ENCODE measurements at regions not wholly inside any gene's neighbourhood (a gene's known extent, or its start where the extent isn't known, plus 50 kb on each side); places are given as distances from the start of the nearest gene placed in this dataset.

- Histone ChIP-seq H3K27ac (ENCODE audit: low read depth) (no peak overlapping the region), H3K36me3 (ENCODE audit: insufficient read depth) (no peaks in the 10 kb centered on the region), H3K4me3 (ENCODE audit: low read depth, low read length) (no peak overlapping the region), H3K4me1 (ENCODE audit: insufficient read depth) (no peaks in the 10 kb centered on the region)
- WGBS: 88% methylated on average over 3 of the region's 3 CpGs
- no peak for DNase-seq (ENCODE audit: extremely low spot score)
Measured at GRCh38 chr9:126229501-126229900, 97.1 kb upstream of the MVB12B start.

GRCh38 chr9:126230692-126231091 is 95.9 kb upstream of the MVB12B start:
- WGBS: 89% methylated on average over 11 of the region's 11 CpGs
- DNase-seq (ENCODE audit: extremely low spot score): no peak
- Histone ChIP-seq H3K4me1 (ENCODE audit: insufficient read depth) (no peaks in the 10 kb centered on the region), H3K4me3 (ENCODE audit: low read depth, low read length) (no peak overlapping the region), H3K27ac (ENCODE audit: low read depth) (no peak overlapping the region), H3K36me3 (ENCODE audit: insufficient read depth) (no peaks in the 10 kb centered on the region)

GRCh38 chr9:126232461-126232860 is 94.2 kb upstream of the MVB12B start:
- DNase-seq (ENCODE audit: extremely low spot score): no peak
- H3K27ac ChIP-seq (ENCODE audit: low read depth): no peak overlapping the region
- H3K4me1 ChIP-seq (ENCODE audit: insufficient read depth): no peaks in the 10 kb centered on the region
- no peaks in the 10 kb centered on the region for H3K36me3 ChIP-seq (ENCODE audit: insufficient read depth)
- H3K4me3 ChIP-seq (ENCODE audit: low read depth, low read length): no peak overlapping the region
- 92% methylated on average over 6 of the region's 6 CpGs for WGBS

GRCh38 chr9:126233175-126233574 is 93.5 kb upstream of the MVB12B start:
- H3K4me1 ChIP-seq (ENCODE audit: insufficient read depth): no peaks in the 10 kb centered on the region
- WGBS: 89% methylated on average over 9 of the region's 9 CpGs
- no peaks in the 10 kb centered on the region for H3K36me3 ChIP-seq (ENCODE audit: insufficient read depth)
- H3K27ac ChIP-seq (ENCODE audit: low read depth): no peak overlapping the region
- H3K4me3 ChIP-seq (ENCODE audit: low read depth, low read length): no peak overlapping the region
- no peak for DNase-seq (ENCODE audit: extremely low spot score)

- no peaks in the 10 kb centered on the region for H3K4me1 ChIP-seq (ENCODE audit: insufficient read depth)
- no peak for DNase-seq (ENCODE audit: extremely low spot score)
- H3K4me3 ChIP-seq (ENCODE audit: low read depth, low read length): no peak overlapping the region
- H3K36me3 ChIP-seq (ENCODE audit: insufficient read depth): no peaks in the 10 kb centered on the region
- no peak overlapping the region for H3K27ac ChIP-seq (ENCODE audit: low read depth)
- WGBS: 93% methylated on average over 21 of the region's 21 CpGs
Measured at GRCh38 chr9:126233913-126234525, 92.6 kb upstream of the MVB12B start.

- Histone ChIP-seq H3K36me3 (ENCODE audit: insufficient read depth) (no peaks in the 10 kb centered on the region), H3K4me1 (ENCODE audit: insufficient read depth) (no peaks in the 10 kb centered on the region), H3K4me3 (ENCODE audit: low read depth, low read length) (no peak overlapping the region), H3K27ac (ENCODE audit: low read depth) (no peak overlapping the region)
- DNase-seq (ENCODE audit: extremely low spot score): no peak
- WGBS: 81% methylated on average over 8 of the region's 8 CpGs
Measured at GRCh38 chr9:126234681-126235335, 91.8 kb upstream of the MVB12B start.

GRCh38 chr9:126235336-126236243 is 91.0 kb upstream of the MVB12B start:
- no peak overlapping the region for H3K4me3 ChIP-seq (ENCODE audit: low read depth, low read length)
- DNase-seq (ENCODE audit: extremely low spot score): no peak
- WGBS: 87% methylated on average over 49 of the region's 49 CpGs
- no peak overlapping the region for H3K27ac ChIP-seq (ENCODE audit: low read depth)
- no peaks in the 10 kb centered on the region for H3K36me3 ChIP-seq (ENCODE audit: insufficient read depth)
- H3K4me1 ChIP-seq (ENCODE audit: insufficient read depth): no peaks in the 10 kb centered on the region

- WGBS: 91% methylated on average over 7 of the region's 7 CpGs
- no peak for DNase-seq (ENCODE audit: extremely low spot score)
- Histone ChIP-seq H3K4me3 (ENCODE audit: low read depth, low read length) (no peak overlapping the region), H3K36me3 (ENCODE audit: insufficient read depth) (no peaks in the 10 kb centered on the region), H3K4me1 (ENCODE audit: insufficient read depth) (no peaks in the 10 kb centered on the region), H3K27ac (ENCODE audit: low read depth) (no peak overlapping the region)
Measured at GRCh38 chr9:126236273-126236672, 90.4 kb upstream of the MVB12B start.

- no peak overlapping the region for H3K27ac ChIP-seq (ENCODE audit: low read depth)
- no peak overlapping the region for H3K4me3 ChIP-seq (ENCODE audit: low read depth, low read length)
- no peaks in the 10 kb centered on the region for H3K36me3 ChIP-seq (ENCODE audit: insufficient read depth)
- DNase-seq (ENCODE audit: extremely low spot score): no peak
- 90% methylated on average over 2 of the region's 2 CpGs for WGBS
- H3K4me1 ChIP-seq (ENCODE audit: insufficient read depth): no peaks in the 10 kb centered on the region
Measured at GRCh38 chr9:126238415-126238814, 88.2 kb upstream of the MVB12B start.

GRCh38 chr9:126239515-126239914 is 87.1 kb upstream of the MVB12B start:
- H3K4me3 ChIP-seq (ENCODE audit: low read depth, low read length): no peak overlapping the region
- H3K27ac ChIP-seq (ENCODE audit: low read depth): no peak overlapping the region
- no peaks in the 10 kb centered on the region for H3K4me1 ChIP-seq (ENCODE audit: insufficient read depth)
- WGBS: 95% methylated on average over 4 of the region's 4 CpGs
- no peaks in the 10 kb centered on the region for H3K36me3 ChIP-seq (ENCODE audit: insufficient read depth)
- DNase-seq (ENCODE audit: extremely low spot score): no peak

GRCh38 chr9:126240835-126241234 is 85.8 kb upstream of the MVB12B start:
- no peak overlapping the region for H3K4me3 ChIP-seq (ENCODE audit: low read depth, low read length)
- H3K27ac ChIP-seq (ENCODE audit: low read depth): no peak overlapping the region
- no peaks in the 10 kb centered on the region for H3K4me1 ChIP-seq (ENCODE audit: insufficient read depth)
- 68% methylated on average over 1 of the region's 1 CpG for WGBS
- DNase-seq (ENCODE audit: extremely low spot score): no peak
- no peaks in the 10 kb centered on the region for H3K36me3 ChIP-seq (ENCODE audit: insufficient read depth)

GRCh38 chr9:126248680-126249079 is 77.9 kb upstream of the MVB12B start:
- H3K27ac ChIP-seq (ENCODE audit: low read depth): no peak overlapping the region
- WGBS: 79% methylated on average over 3 of the region's 3 CpGs
- no peaks in the 10 kb centered on the region for H3K36me3 ChIP-seq (ENCODE audit: insufficient read depth)
- no peak overlapping the region for H3K4me3 ChIP-seq (ENCODE audit: low read depth, low read length)
- H3K4me1 ChIP-seq (ENCODE audit: insufficient read depth): no peaks in the 10 kb centered on the region
- DNase-seq (ENCODE audit: extremely low spot score): no peak

- Histone ChIP-seq H3K27ac (ENCODE audit: low read depth) (no peak overlapping the region), H3K4me1 (ENCODE audit: insufficient read depth) (no peaks in the 10 kb centered on the region), H3K36me3 (ENCODE audit: insufficient read depth) (no peaks in the 10 kb centered on the region), H3K4me3 (ENCODE audit: low read depth, low read length) (no peak overlapping the region)
- DNase-seq (ENCODE audit: extremely low spot score): no peak
- 50% methylated on average over 14 of the region's 14 CpGs for WGBS
Measured at GRCh38 chr9:126261584-126262356, 64.9 kb upstream of the MVB12B start.
